Sigmoid colon (tissue), 6 donors: ENCODE measurements at regions not wholly inside any gene's neighbourhood (a gene's known extent, or its start where the extent isn't known, plus 50 kb on each side); places are given as distances from the start of the nearest gene placed in this dataset.

Source experiments
- DNase-seq: peaks from one replicate; pipeline ENCODE4 v3.0.0-alpha.2; 2019
- H3K27ac ChIP-seq, 4 donors: fragments of 200-600 bp; sonication (generic); one replicate each; pipeline ENCODE4 v1.5.1; 2016 to 2019; ENCODE audit warnings: mild to moderate bottlenecking in 1 of 4
- H3K27me3 ChIP-seq, 3 donors: fragments of 200-600 bp; sonication (generic); one replicate each; pipeline ENCODE4 v1.5.1; 2019; ENCODE audit warnings: mild to moderate bottlenecking in 1 of 3
- H3K36me3 ChIP-seq, 4 donors: fragments of 200-600 bp; sonication (generic); one replicate each; pipeline ENCODE4 v1.5.1; 2016 to 2019
- H3K4me1 ChIP-seq, 4 donors: fragments of 200-600 bp; sonication (generic); one replicate each; pipeline ENCODE4 v1.5.1; 2017 to 2019
- H3K4me3 ChIP-seq, 4 donors: fragments of 200-600 bp; sonication (generic); one replicate each; pipeline ENCODE4 v1.5.1; 2017 to 2019; ENCODE audit warnings: mild to moderate bottlenecking in 2 of 4, moderate library complexity in 1 of 4
- H3K9me3 ChIP-seq, 4 donors: fragments of 200-600 bp in 3 of 4; sonication (generic) in 3 of 4; one replicate each; pipeline versions ENCODE4 v1.5.1 to v1.6.1; 2013 to 2019
- EP300 ChIP-seq, 4 donors: sonication (generic); formaldehyde crosslinking; IDR thresholded peaks; one replicate each; pipeline ENCODE4 v1.6.1; 2017; ENCODE audit warnings: antibody characterized with exemption in 4 of 4
- POLR2A ChIP-seq, 2 donors: fragments of 450-650 bp; IDR thresholded peaks; one replicate each; pipeline ENCODE4 v1.6.1; 2016; ENCODE audit warnings: antibody characterized with exemption in 2 of 2, mild to moderate bottlenecking in 2 of 2, moderate library complexity in 2 of 2
- POLR2AphosphoS5 ChIP-seq, 4 donors: sonication (generic); formaldehyde crosslinking; IDR thresholded peaks; one replicate each; pipeline ENCODE4 v1.6.1; 2017; ENCODE audit warnings: antibody characterized with exemption in 4 of 4
- WGBS, 2 donors: extraction: QIAGEN DNeasy Blood & Tissue Kit; methylation state at CpG; one replicate each; pipeline ENCODE4 v1.1.7; 2013; 5-methylcytosine and 5-hydroxymethylcytosine counted together
- intact Hi-C: fragments of 100-400 bp; cut with DNase I; formaldehyde crosslinking; loops from one replicate; pipeline ENCODE4 v1.15.1; 2023
- TF ChIP-seq, protein P1 (sequence below), 4 experiments: fragments of 450-650 bp in 3 of 4; fragments of 200-600 bp in 1 of 4; IDR thresholded peaks; one replicate each; pipeline ENCODE4 v1.5.1; 2016 to 2019; ENCODE audit warnings: antibody characterized with exemption in 4 of 4, mild to moderate bottlenecking in 3 of 4, moderate library complexity in 2 of 4
- donor health status: healthy with polysubstance abuse.
- donor health status: healthy.

DNA sequence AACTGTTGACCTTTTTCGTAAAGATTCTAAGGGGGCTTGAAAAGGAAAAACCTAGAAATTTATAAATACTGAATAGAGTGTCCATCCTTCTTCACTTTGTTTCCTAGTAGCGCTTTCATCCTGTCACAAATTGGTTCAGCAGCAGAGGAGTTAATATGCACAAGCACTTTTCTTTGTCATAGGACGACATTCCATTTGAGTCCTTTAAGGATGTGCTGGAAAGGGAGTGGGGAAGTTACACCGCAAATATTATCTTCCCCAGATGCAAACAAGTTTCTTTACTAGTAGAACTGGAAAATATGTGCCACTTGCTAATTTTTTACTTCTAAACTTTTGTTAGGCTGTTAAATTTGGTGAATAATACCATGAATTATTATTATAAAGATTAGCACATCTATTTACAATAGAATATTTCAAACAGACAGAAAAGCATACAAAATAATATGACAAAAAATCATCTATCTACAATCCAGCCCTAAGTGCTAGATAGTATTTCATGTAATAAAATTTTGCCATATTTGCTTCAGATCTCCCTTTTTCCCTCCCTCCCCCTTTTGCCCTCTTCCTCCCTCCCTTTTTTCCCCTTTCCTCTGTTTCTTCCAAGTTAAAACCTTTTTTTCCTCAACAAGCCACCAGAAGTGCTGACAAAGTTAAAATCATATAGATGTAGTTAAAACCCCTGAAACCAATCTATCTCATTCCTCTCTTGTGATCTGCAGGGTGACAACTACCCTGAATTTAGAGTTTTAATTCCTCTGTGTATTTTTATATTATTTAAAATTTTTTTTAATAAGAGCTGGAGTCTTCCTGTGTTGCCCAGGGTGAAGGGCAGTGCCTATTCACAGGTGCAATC is 50.5 kb upstream of the MAP4K3 start:
- Histone ChIP-seq H3K27ac (no peak overlapping the region), H3K36me3 (no peaks in the 10 kb centered on the region), H3K4me1 (peaks cover 0 to 31% (median 18%) of the 10 kb centered on the region in 4 donors), H3K27me3 (no peaks in the 10 kb centered on the region), H3K4me3 (no peak overlapping the region), H3K9me3 (no peaks in the 10 kb centered on the region)
- intact Hi-C loops = no loop called here
- DNase-seq = no peak
- WGBS, 2 donors = 51% methylated on average over 4 of the region's 4 CpGs
- TF ChIP-seq EP300 (IDR thresholded peaks at IDR 0.05) (no peak), POLR2AphosphoS5 (IDR thresholded peaks at IDR 0.05) (no peak), POLR2A (IDR thresholded peaks at IDR 0.05) (no peak)
- TF ChIP-seq, protein P1, sequence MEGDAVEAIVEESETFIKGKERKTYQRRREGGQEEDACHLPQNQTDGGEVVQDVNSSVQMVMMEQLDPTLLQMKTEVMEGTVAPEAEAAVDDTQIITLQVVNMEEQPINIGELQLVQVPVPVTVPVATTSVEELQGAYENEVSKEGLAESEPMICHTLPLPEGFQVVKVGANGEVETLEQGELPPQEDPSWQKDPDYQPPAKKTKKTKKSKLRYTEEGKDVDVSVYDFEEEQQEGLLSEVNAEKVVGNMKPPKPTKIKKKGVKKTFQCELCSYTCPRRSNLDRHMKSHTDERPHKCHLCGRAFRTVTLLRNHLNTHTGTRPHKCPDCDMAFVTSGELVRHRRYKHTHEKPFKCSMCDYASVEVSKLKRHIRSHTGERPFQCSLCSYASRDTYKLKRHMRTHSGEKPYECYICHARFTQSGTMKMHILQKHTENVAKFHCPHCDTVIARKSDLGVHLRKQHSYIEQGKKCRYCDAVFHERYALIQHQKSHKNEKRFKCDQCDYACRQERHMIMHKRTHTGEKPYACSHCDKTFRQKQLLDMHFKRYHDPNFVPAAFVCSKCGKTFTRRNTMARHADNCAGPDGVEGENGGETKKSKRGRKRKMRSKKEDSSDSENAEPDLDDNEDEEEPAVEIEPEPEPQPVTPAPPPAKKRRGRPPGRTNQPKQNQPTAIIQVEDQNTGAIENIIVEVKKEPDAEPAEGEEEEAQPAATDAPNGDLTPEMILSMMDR (IDR thresholded peaks at IDR 0.05) = no peak

DNA sequence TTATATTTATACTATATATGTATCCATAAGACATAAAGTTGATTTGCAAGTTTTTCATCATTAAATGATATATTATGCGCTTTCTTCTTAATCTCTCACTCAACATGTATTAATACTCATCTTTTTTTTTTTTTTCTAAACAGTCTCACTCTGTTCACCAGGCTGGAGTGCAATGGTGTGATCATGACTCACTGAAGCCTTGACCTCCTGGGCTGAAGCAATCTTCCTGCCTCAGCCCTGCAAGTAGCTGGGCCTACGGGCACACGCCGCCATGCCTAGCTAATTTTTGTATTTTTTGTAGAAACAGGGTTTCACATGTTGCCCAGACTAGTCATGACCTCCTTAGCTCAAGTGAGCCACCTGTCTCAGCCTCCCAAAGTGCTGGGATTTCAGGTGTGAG is 51.4 kb upstream of the MAP4K3 start:
- peak; percentile 69 for DNase-seq
- 92 to 94% methylated on average over 4 of the region's 4 CpGs for WGBS, 2 donors
- intact Hi-C loops = no loop called here
- no peaks in the 10 kb centered on the region for H3K27me3 ChIP-seq
- H3K36me3 ChIP-seq = no peaks in the 10 kb centered on the region
- no peak overlapping the region for H3K27ac ChIP-seq
- no peak overlapping the region for H3K4me3 ChIP-seq
- H3K9me3 ChIP-seq = no peaks in the 10 kb centered on the region
- TF ChIP-seq EP300 (IDR thresholded peaks at IDR 0.05) = no peak
- no peak for TF ChIP-seq POLR2AphosphoS5 (IDR thresholded peaks at IDR 0.05)
- no peak for TF ChIP-seq POLR2A (IDR thresholded peaks at IDR 0.05)
- TF ChIP-seq, protein P1 (IDR thresholded peaks at IDR 0.05) = no peak
- H3K4me1 ChIP-seq = peaks cover 0 to 35% (median 21%) of the 10 kb centered on the region in 4 donors

DNA sequence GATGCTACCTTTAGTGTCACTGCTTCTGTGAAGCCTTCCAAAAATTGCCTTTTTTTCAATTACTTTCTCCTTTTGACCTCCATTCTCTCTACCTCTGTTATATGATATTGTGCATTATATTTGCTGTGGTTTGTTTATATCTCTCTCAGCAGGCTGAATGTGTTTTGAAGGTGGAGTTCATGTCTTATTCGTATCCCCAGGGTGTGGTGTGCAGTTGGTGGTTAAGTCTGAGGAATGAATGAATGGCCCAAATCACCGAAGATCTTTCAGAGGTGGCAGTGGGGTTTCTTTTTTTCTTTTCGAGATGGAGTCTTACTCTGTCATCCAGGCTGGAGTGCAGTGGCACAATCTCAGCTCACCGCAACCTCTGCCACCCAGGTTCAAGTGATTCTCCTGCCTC is 53.5 kb upstream of the MAP4K3 start:
- DNase-seq = no peak

DNA sequence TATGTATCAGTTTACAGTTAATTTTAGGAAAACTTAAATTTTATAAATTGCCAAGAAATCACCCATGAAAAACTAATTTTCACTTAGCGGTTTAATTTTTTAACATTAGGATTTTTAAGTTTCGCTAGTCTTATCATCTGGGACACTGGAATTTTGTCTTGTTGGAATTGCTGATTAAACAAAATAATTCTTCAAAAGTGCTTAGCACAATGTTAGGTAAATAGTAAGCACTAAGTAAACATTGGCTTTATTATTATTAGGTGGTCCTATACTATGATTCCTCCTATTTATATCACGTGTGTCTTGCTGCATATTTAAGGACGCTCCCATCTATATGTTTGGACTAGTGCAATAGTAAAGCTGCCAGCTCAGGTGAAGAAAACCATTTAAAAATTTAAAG is 54.6 kb upstream of the MAP4K3 start:
- DNase-seq = no peak
- TF ChIP-seq POLR2AphosphoS5 (IDR thresholded peaks at IDR 0.05) = no peak
- Histone ChIP-seq H3K4me1 (peaks cover 0 to 35% (median 24%) of the 10 kb centered on the region in 4 donors), H3K36me3 (no peaks in the 10 kb centered on the region), H3K4me3 (no peak overlapping the region), H3K27me3 (no peaks in the 10 kb centered on the region), H3K9me3 (no peaks in the 10 kb centered on the region), H3K27ac (peak overlapping the region in 3 of 4 donors; percentile 58 to 72 (median 59))
- intact Hi-C loops = no loop called here
- WGBS, 2 donors = 81 to 86% methylated on average over 4 of the region's 4 CpGs

More for the DNA sequence above, 53.5 kb upstream of the MAP4K3 start:
- intact Hi-C loops = no loop called here
- TF ChIP-seq EP300 (IDR thresholded peaks at IDR 0.05) (no peak), POLR2A (IDR thresholded peaks at IDR 0.05) (no peak), POLR2AphosphoS5 (IDR thresholded peaks at IDR 0.05) (no peak)
- TF ChIP-seq, protein P1 (IDR thresholded peaks at IDR 0.05) = no peak
- Histone ChIP-seq H3K4me3 (no peak overlapping the region), H3K9me3 (no peaks in the 10 kb centered on the region), H3K27me3 (no peaks in the 10 kb centered on the region), H3K36me3 (no peaks in the 10 kb centered on the region), H3K27ac (no peak overlapping the region), H3K4me1 (peaks cover 0 to 35% (median 24%) of the 10 kb centered on the region in 4 donors)
- WGBS, 2 donors = 88 to 90% methylated on average over 4 of the region's 4 CpGs

DNA sequence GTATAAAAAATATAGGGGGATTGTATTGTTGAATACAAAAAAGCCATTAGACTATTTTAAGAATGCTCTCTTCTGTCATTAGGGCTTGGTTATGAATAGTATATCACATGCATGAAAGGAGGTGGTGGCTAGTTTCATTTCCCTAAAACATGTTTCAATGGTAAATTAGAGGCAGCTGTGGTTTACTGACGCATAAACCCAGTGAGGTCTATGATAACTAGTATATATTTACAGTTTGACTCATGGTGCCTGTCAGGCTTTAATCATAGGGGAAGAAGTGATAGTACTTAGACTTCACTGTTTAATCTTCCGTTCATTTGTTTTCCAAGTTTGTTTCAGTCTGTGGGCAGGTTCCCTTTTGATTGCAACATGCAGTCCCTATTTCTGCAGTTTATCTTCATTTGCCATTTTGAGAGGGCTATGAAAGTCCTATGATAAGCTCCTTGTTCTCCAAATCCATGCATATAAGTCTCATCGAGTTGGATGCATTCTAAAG is 55.1 kb upstream of the MAP4K3 start:
- TF ChIP-seq EP300 (IDR thresholded peaks at IDR 0.05) (peak in 1 of 4 donors; percentile 45), POLR2A (IDR thresholded peaks at IDR 0.05) (no peak), POLR2AphosphoS5 (IDR thresholded peaks at IDR 0.05) (peak in 3 of 4 donors; percentile 9 to 60 (median 42))
- TF ChIP-seq, protein P1 (IDR thresholded peaks at IDR 0.05) = no peak
- Histone ChIP-seq H3K36me3 (no peaks in the 10 kb centered on the region), H3K4me1 (peaks cover 0 to 39% (median 24%) of the 10 kb centered on the region in 4 donors), H3K27me3 (no peaks in the 10 kb centered on the region), H3K4me3 (no peak overlapping the region), H3K9me3 (no peaks in the 10 kb centered on the region), H3K27ac (peak overlapping the region; percentile 42 to 72 (median 58))
- intact Hi-C loops = no loop called here
- DNase-seq = no peak
- WGBS, 2 donors = 18 to 20% methylated on average over 3 of the region's 3 CpGs
